H9 (cell line): ENCODE measurements at regions not wholly inside any gene's neighbourhood (a gene's known extent, or its start where the extent isn't known, plus 50 kb on each side); places are given as distances from the start of the nearest gene placed in this dataset.

Experiments used
- DNase-seq: peaks from one replicate; pipeline ENCODE4 v3.0.0-alpha.2; 2017
- H2AFZ ChIP-seq: one replicate; pipeline ENCODE4 v1.6.1; 2013; ENCODE audit warnings: mild to moderate bottlenecking, low read length, control low read depth, moderate library complexity
- H2AK5ac ChIP-seq: 2 replicates; pipeline ENCODE4 v1.6.1; 2013; ENCODE audit warnings: low read length, control low read depth, mixed read lengths; ENCODE audit not compliant: insufficient read length
- H2BK120ac ChIP-seq: one replicate; pipeline ENCODE4 v1.6.1; 2013; ENCODE audit warnings: low read depth, mild to moderate bottlenecking, low read length, control low read depth, inconsistent platforms; ENCODE audit not compliant: poor library complexity, severe bottlenecking
- H2BK12ac ChIP-seq: 2 replicates; pipeline ENCODE4 v1.6.1; 2013; ENCODE audit warnings: low read length, control low read depth, mixed read lengths, low read depth; ENCODE audit not compliant: insufficient read length
- H2BK15ac ChIP-seq: 2 replicates; pipeline ENCODE4 v1.6.1; 2013; ENCODE audit warnings: low read depth, low read length, control low read depth
- H2BK20ac ChIP-seq: one replicate; pipeline ENCODE4 v1.6.1; 2013; ENCODE audit warnings: low read depth, mild to moderate bottlenecking, low read length, control low read depth, inconsistent platforms; ENCODE audit not compliant: poor library complexity, severe bottlenecking
- H2BK5ac ChIP-seq: 2 replicates; pipeline ENCODE4 v1.6.1; 2013; ENCODE audit warnings: low read length, control low read depth, mixed read lengths; ENCODE audit not compliant: insufficient read length
- H3K14ac ChIP-seq: 2 replicates; pipeline ENCODE4 v1.6.1; 2013; ENCODE audit warnings: low read length, control low read depth; ENCODE audit not compliant: insufficient read depth
- H3K18ac ChIP-seq: 2 replicates; pipeline ENCODE4 v1.6.1; 2013; ENCODE audit warnings: low read depth, mild to moderate bottlenecking, mixed read lengths, low read length, control low read depth; ENCODE audit not compliant: insufficient read length
- H3K23ac ChIP-seq: 2 replicates; pipeline ENCODE4 v1.6.1; 2013; ENCODE audit warnings: low read length, control low read depth, mixed read lengths, low read depth; ENCODE audit not compliant: insufficient read length
- H3K23me2 ChIP-seq: 2 replicates; pipeline ENCODE4 v1.6.1; 2013; ENCODE audit warnings: low read depth, mild to moderate bottlenecking, mixed read lengths, low read length, control low read depth; ENCODE audit not compliant: insufficient read length, poor library complexity, severe bottlenecking
- H3K27ac ChIP-seq: 2 replicates; pipeline ENCODE4 v1.5.1; 2013; ENCODE audit warnings: low read length, control low read depth, mixed read lengths, low read depth; ENCODE audit not compliant: insufficient read length
- H3K27me3 ChIP-seq: 2 replicates; pipeline ENCODE4 v1.6.1; 2013; ENCODE audit warnings: low read length, control low read depth, inconsistent platforms; ENCODE audit not compliant: insufficient read depth
- H3K4ac ChIP-seq: 2 replicates; pipeline ENCODE4 v1.6.1; 2013; ENCODE audit warnings: low read depth, mild to moderate bottlenecking, control low read depth, inconsistent platforms, low read length, moderate library complexity
- H3K4me1 ChIP-seq: 2 replicates; pipeline ENCODE4 v1.6.1; 2013; ENCODE audit warnings: low read length, control low read depth, inconsistent platforms; ENCODE audit not compliant: insufficient read depth
- H3K4me2 ChIP-seq: 2 replicates; pipeline ENCODE4 v1.6.1; 2013; ENCODE audit warnings: low read length, control low read depth, mixed read lengths; ENCODE audit not compliant: insufficient read length, insufficient read depth
- H3K56ac ChIP-seq: 2 replicates; pipeline ENCODE4 v1.6.1; 2013; ENCODE audit warnings: low read depth, mild to moderate bottlenecking, mixed read lengths, low read length, control low read depth; ENCODE audit not compliant: insufficient read length
- H3K79me1 ChIP-seq: 2 replicates; pipeline ENCODE4 v1.6.1; 2013; ENCODE audit warnings: low read depth, mild to moderate bottlenecking, moderate library complexity, low read length, control low read depth, inconsistent platforms; ENCODE audit not compliant: insufficient read depth, poor library complexity, severe bottlenecking
- H3K79me2 ChIP-seq: 2 replicates; pipeline ENCODE4 v1.6.1; 2013; ENCODE audit warnings: low read length, control low read depth, inconsistent platforms; ENCODE audit not compliant: insufficient read depth
- H3K9ac ChIP-seq: 2 replicates; pipeline ENCODE4 v1.6.1; 2013; ENCODE audit warnings: low read length, control low read depth, mixed read lengths; ENCODE audit not compliant: insufficient read length; ENCODE audit errors: extremely low read depth
- H3K9me3 ChIP-seq: one replicate; pipeline ENCODE4 v1.6.1; 2013; ENCODE audit warnings: low read depth, low read length, inconsistent platforms; ENCODE audit not compliant: control insufficient read depth
- H3T11ph ChIP-seq: one replicate; pipeline ENCODE4 v1.6.1; 2013; ENCODE audit warnings: mild to moderate bottlenecking, low read length, control low read depth, inconsistent platforms
- H4K20me1 ChIP-seq: one replicate; pipeline ENCODE4 v1.6.1; 2013; ENCODE audit not compliant: control insufficient read depth, insufficient read length, insufficient read depth
- H4K5ac ChIP-seq: 2 replicates; pipeline ENCODE4 v1.6.1; 2013; ENCODE audit warnings: low read depth, mild to moderate bottlenecking, mixed read lengths, low read length, control low read depth; ENCODE audit not compliant: insufficient read length
- H4K8ac ChIP-seq: replicated peaks from 2 replicates; pipeline ENCODE4 v1.6.1; 2013; ENCODE audit warnings: low read length, control low read depth, mixed read lengths, low read depth; ENCODE audit not compliant: insufficient read length
- H4K91ac ChIP-seq: 2 replicates; pipeline ENCODE4 v1.6.1; 2013; ENCODE audit warnings: low read depth, mild to moderate bottlenecking, moderate library complexity, mixed read lengths, low read length, control low read depth; ENCODE audit not compliant: insufficient read length
- H3K27ac Mint-ChIP-seq, 3 experiments: 2 replicates in 2 of 3; 3 replicates in 1 of 3; pipeline ENCODE4 v1.8.0; 2020 to 2021; ENCODE audit warnings: mixed read lengths in 3 of 3, mild to moderate bottlenecking in 1 of 3, moderate library complexity in 1 of 3
- H3K27me3 Mint-ChIP-seq: 2 replicates; pipeline ENCODE4 v1.8.0; 2021; ENCODE audit warnings: low read depth, mild to moderate bottlenecking, moderate library complexity, mixed read lengths
- H3K36me3 Mint-ChIP-seq, 3 experiments: 2 replicates in 2 of 3; 3 replicates in 1 of 3; pipeline ENCODE4 v1.8.0; 2020 to 2021; ENCODE audit warnings: low read depth in 3 of 3, mixed read lengths in 3 of 3; ENCODE audit not compliant: insufficient read depth in 1 of 3
- H3K4me1 Mint-ChIP-seq, 2 experiments: 2 replicates each; pipeline ENCODE4 v1.8.0; 2020; ENCODE audit warnings: mixed read lengths in 2 of 2
- H3K4me3 Mint-ChIP-seq, 2 experiments: 2 replicates in 1 of 2; 3 replicates in 1 of 2; pipeline ENCODE4 v1.8.0; 2020 to 2021; ENCODE audit warnings: mild to moderate bottlenecking in 2 of 2, mixed read lengths in 2 of 2, moderate library complexity in 1 of 2
- H3K9me3 Mint-ChIP-seq, 2 experiments: 2 replicates in 1 of 2; 3 replicates in 1 of 2; pipeline ENCODE4 v1.8.0; 2020; ENCODE audit warnings: mild to moderate bottlenecking in 2 of 2, mixed read lengths in 2 of 2, moderate library complexity in 1 of 2
- WGBS: extraction: QIAGEN DNeasy Blood & Tissue Kit; methylation state at CpG from one replicate; pipeline ENCODE4 v1.1.7; 2013; ENCODE audit warnings: missing lambda C conversion rate, low lambda C conversion rate, mixed read lengths; ENCODE audit not compliant: insufficient read length; ENCODE audit errors: extremely low coverage; 5-methylcytosine and 5-hydroxymethylcytosine counted together
- TF ChIP-seq, protein P1 (sequence below): fragments of 200-600 bp; sonication (generic); conservative IDR thresholded peaks from 3 replicates; pipeline ENCODE4 v1.8.0; 2021; ENCODE audit warnings: antibody characterized with exemption, mild to moderate bottlenecking

DNA sequence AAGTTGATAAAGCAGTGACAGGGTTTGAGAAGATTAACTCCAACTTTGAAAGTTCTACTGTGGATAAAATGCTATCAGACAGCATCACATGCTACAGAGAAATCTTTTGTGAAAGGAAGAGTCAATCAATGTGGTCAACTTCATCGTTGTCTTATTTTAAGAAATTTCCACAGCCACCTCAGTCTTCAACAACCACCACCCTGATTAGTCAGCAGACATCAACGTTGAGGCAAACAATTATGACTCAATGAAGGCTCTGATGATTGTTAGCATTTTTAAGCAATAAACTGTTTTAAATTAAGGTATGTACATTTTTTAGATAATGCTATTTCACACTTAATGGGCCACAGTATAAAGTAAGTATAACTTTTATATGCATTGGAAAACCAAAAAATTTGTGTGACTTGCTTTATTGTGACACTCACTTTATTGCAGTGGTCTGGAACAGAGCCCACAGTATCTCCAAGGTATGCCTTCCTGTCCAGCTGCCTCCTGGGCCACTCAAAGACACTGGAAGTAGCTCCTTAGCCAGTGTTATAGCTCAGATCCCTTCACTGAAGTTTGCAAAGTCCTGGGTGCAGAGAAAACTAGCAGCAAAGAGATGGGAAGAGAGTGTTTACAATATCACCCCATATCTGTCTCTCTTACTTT is 293.1 kb downstream of the ARHGAP12 start:
- Histone ChIP-seq H3K9me3 (no peaks in the 10 kb centered on the region), H4K91ac (no peak overlapping the region), H4K8ac (no peak overlapping the region), H3K4me2 (no peak overlapping the region), H3K27ac (no peak overlapping the region), H2BK5ac (no peak overlapping the region), H2BK120ac (no peak overlapping the region), H3K56ac (no peak overlapping the region), H3K27me3 (no peaks in the 10 kb centered on the region), H3K4ac (no peak overlapping the region), H3K23me2 (no peaks in the 10 kb centered on the region), H2AFZ (no peak overlapping the region), H2BK20ac (no peak overlapping the region), H2BK12ac (no peak overlapping the region), H3K9ac (no peak overlapping the region), H3K4me1 (no peaks in the 10 kb centered on the region), H2AK5ac (no peak overlapping the region), H3T11ph (no peak overlapping the region), H3K18ac (no peak overlapping the region), H3K23ac (no peak overlapping the region), H3K14ac (no peak overlapping the region), H3K79me2 (no peaks in the 10 kb centered on the region), H4K20me1 (no peaks in the 10 kb centered on the region), H2BK15ac (no peak overlapping the region), H4K5ac (no peak overlapping the region), H3K79me1 (no peaks in the 10 kb centered on the region)
- no CpG with 5 or more reads among the region's 2 CpGs for WGBS
- Mint-ChIP-seq H3K9me3 (peaks cover 10 to 21% of the 10 kb centered on the region in 2 experiments), H3K4me1 (no peaks in the 10 kb centered on the region), H3K27me3 (no peaks in the 10 kb centered on the region), H3K36me3 (peaks cover 0 to 5% (median 5%) of the 10 kb centered on the region in 3 experiments; a peak in 5 of 7 replicates), H3K4me3 (no peak overlapping the region), H3K27ac (no peak overlapping the region)
- no peak for DNase-seq
- TF ChIP-seq, protein P1, sequence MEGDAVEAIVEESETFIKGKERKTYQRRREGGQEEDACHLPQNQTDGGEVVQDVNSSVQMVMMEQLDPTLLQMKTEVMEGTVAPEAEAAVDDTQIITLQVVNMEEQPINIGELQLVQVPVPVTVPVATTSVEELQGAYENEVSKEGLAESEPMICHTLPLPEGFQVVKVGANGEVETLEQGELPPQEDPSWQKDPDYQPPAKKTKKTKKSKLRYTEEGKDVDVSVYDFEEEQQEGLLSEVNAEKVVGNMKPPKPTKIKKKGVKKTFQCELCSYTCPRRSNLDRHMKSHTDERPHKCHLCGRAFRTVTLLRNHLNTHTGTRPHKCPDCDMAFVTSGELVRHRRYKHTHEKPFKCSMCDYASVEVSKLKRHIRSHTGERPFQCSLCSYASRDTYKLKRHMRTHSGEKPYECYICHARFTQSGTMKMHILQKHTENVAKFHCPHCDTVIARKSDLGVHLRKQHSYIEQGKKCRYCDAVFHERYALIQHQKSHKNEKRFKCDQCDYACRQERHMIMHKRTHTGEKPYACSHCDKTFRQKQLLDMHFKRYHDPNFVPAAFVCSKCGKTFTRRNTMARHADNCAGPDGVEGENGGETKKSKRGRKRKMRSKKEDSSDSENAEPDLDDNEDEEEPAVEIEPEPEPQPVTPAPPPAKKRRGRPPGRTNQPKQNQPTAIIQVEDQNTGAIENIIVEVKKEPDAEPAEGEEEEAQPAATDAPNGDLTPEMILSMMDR: no peak
